AG08396 (cell line): ENCODE measurements at regions not wholly inside any gene's neighbourhood (a gene's known extent, or its start where the extent isn't known, plus 50 kb on each side); places are given as distances from the start of the nearest gene placed in this dataset.

Experiments
- DNase-seq: peaks from one replicate; pipeline ENCODE4 v3.0.0; 2012; ENCODE audit warnings: low spot score, mixed read lengths

GRCh38 chr10:130463104-130463875 lies 327.1 kb downstream of the GLRX3 start:
- no peak for DNase-seq

- DNase-seq = no peak
These were observed 327.7 kb downstream of the GLRX3 start for GRCh38 chr10:130463876-130464364.

- no peak for DNase-seq
These were observed 328.2 kb downstream of the GLRX3 start for GRCh38 chr10:130464426-130464825.

GRCh38 chr10:130466271-130466997 lies 330.2 kb downstream of the GLRX3 start:
- DNase-seq = no peak

GRCh38 chr10:130470286-130470685 lies 334.1 kb downstream of the GLRX3 start:
- DNase-seq = no peak

GRCh38 chr10:130470973-130471372 lies 334.8 kb downstream of the GLRX3 start:
- no peak for DNase-seq

GRCh38 chr10:130471486-130471885 lies 335.3 kb downstream of the GLRX3 start:
- no peak for DNase-seq

- DNase-seq = no peak
These were observed 336.0 kb downstream of the GLRX3 start for GRCh38 chr10:130472236-130472635.

GRCh38 chr10:130474591-130474990 lies 338.4 kb downstream of the GLRX3 start:
- DNase-seq = no peak

GRCh38 chr10:130477360-130477759 lies 341.2 kb downstream of the GLRX3 start:
- DNase-seq = no peak

GRCh38 chr10:130479146-130479545 lies 343.0 kb downstream of the GLRX3 start:
- no peak for DNase-seq

GRCh38 chr10:130479926-130480325 lies 343.7 kb downstream of the GLRX3 start:
- no peak for DNase-seq

- no peak for DNase-seq
These were observed 344.3 kb downstream of the GLRX3 start for GRCh38 chr10:130480491-130480890.

GRCh38 chr10:130481076-130481930 lies 345.1 kb downstream of the GLRX3 start:
- DNase-seq = no peak

GRCh38 chr10:130481936-130482335 lies 345.7 kb downstream of the GLRX3 start:
- DNase-seq = no peak

GRCh38 chr10:130483691-130484467 lies 347.7 kb downstream of the GLRX3 start:
- DNase-seq = no peak

- DNase-seq = no peak
These were observed 348.4 kb downstream of the GLRX3 start for GRCh38 chr10:130484468-130485180.

- no peak for DNase-seq
These were observed 349.2 kb downstream of the GLRX3 start for GRCh38 chr10:130485236-130485957.

- no peak for DNase-seq
These were observed 350.0 kb downstream of the GLRX3 start for GRCh38 chr10:130485958-130486895.
